ENCODE measurements at regions not wholly inside any gene's neighbourhood (a gene's known extent, or its start where the extent isn't known, plus 50 kb on each side); places are given as distances from the start of the nearest gene placed in this dataset.

DNA sequence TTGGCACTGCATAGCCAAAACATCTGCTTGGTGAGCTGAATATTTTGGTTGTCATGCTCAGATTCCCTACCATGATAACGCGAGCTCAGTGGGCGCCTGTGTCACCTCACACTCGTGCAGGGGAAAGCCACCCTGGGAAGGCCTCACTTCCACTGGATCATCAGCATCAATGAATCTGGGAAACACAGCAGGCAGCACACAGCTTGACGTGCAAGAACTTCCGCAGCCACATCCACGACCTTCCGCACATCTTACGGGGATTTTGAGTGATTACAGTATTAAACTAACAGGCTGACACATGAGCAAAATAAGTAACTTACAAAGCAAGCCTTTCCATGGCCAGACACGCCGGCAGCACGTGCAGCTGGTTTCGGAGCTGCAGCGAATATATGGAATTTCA, 54.7 kb upstream of the FOXF1 start:
- TF ChIP-seq, protein P1, sequence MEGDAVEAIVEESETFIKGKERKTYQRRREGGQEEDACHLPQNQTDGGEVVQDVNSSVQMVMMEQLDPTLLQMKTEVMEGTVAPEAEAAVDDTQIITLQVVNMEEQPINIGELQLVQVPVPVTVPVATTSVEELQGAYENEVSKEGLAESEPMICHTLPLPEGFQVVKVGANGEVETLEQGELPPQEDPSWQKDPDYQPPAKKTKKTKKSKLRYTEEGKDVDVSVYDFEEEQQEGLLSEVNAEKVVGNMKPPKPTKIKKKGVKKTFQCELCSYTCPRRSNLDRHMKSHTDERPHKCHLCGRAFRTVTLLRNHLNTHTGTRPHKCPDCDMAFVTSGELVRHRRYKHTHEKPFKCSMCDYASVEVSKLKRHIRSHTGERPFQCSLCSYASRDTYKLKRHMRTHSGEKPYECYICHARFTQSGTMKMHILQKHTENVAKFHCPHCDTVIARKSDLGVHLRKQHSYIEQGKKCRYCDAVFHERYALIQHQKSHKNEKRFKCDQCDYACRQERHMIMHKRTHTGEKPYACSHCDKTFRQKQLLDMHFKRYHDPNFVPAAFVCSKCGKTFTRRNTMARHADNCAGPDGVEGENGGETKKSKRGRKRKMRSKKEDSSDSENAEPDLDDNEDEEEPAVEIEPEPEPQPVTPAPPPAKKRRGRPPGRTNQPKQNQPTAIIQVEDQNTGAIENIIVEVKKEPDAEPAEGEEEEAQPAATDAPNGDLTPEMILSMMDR (IDR thresholded peaks at IDR 0.05; ENCODE audit: low read depth, low read length, poor library complexity, severe bottlenecking): no peak
- TF ChIP-seq EZH2phosphoT487 (IDR thresholded peaks at IDR 0.05; ENCODE audit: borderline replicate concordance, low read length): no peak

All from DOHH2 (cell line).